ENCODE measurements at regions not wholly inside any gene's neighbourhood (a gene's known extent, or its start where the extent isn't known, plus 50 kb on each side); places are given as distances from the start of the nearest gene placed in this dataset.

- no peak for TF ChIP-seq CTCF (IDR thresholded peaks at IDR 0.05; ENCODE audit: low read depth, low read length)
- Histone ChIP-seq H3K27ac (no peak overlapping the region), H3K36me3 (no peaks in the 10 kb centered on the region), H3K27me3 (no peaks in the 10 kb centered on the region), H3K4me3 (no peak overlapping the region), H3K9me3 (ENCODE audit: low read depth) (no peaks in the 10 kb centered on the region), H3K4me1 (ENCODE audit: low read depth) (peaks cover 6% of the 10 kb centered on the region)
- DNase-seq (ENCODE audit: low read depth in 1 of 2, low spot score in 1 of 2): no peak
Measured at GRCh38 chr5:86814315-86814714, 196.6 kb downstream of the COX7C start.

- Histone ChIP-seq H3K27me3 (no peaks in the 10 kb centered on the region), H3K36me3 (no peaks in the 10 kb centered on the region), H3K4me1 (ENCODE audit: low read depth) (peaks cover 6% of the 10 kb centered on the region), H3K27ac (no peak overlapping the region), H3K9me3 (ENCODE audit: low read depth) (no peaks in the 10 kb centered on the region), H3K4me3 (no peak overlapping the region)
- no peak for TF ChIP-seq CTCF (IDR thresholded peaks at IDR 0.05; ENCODE audit: low read depth, low read length)
- no peak for DNase-seq (ENCODE audit: low read depth in 1 of 2, low spot score in 1 of 2)
Measured at GRCh38 chr5:86814907-86815306, 197.2 kb downstream of the COX7C start.

GRCh38 chr5:86824637-86825036, 206.9 kb downstream of the COX7C start:
- Histone ChIP-seq H3K27ac (no peak overlapping the region), H3K9me3 (ENCODE audit: low read depth) (no peaks in the 10 kb centered on the region), H3K4me3 (no peak overlapping the region), H3K4me1 (ENCODE audit: low read depth) (peaks cover 8% of the 10 kb centered on the region), H3K27me3 (no peaks in the 10 kb centered on the region), H3K36me3 (no peaks in the 10 kb centered on the region)
- TF ChIP-seq CTCF (IDR thresholded peaks at IDR 0.05; ENCODE audit: low read depth, low read length): no peak
- DNase-seq (ENCODE audit: low read depth in 1 of 2, low spot score in 1 of 2): peak in 1 of 2 donors; percentile 10

GRCh38 chr5:86831128-86831527, 213.4 kb downstream of the COX7C start:
- DNase-seq (ENCODE audit: low read depth in 1 of 2, low spot score in 1 of 2): no peak
- Histone ChIP-seq H3K36me3 (no peaks in the 10 kb centered on the region), H3K27ac (no peak overlapping the region), H3K4me1 (ENCODE audit: low read depth) (no peaks in the 10 kb centered on the region), H3K27me3 (no peaks in the 10 kb centered on the region), H3K9me3 (ENCODE audit: low read depth) (no peaks in the 10 kb centered on the region), H3K4me3 (no peak overlapping the region)
- no peak for TF ChIP-seq CTCF (IDR thresholded peaks at IDR 0.05; ENCODE audit: low read depth, low read length)

GRCh38 chr5:86833868-86834267, 216.1 kb downstream of the COX7C start:
- no peak for TF ChIP-seq CTCF (IDR thresholded peaks at IDR 0.05; ENCODE audit: low read depth, low read length)
- Histone ChIP-seq H3K4me1 (ENCODE audit: low read depth) (no peaks in the 10 kb centered on the region), H3K4me3 (no peak overlapping the region), H3K36me3 (no peaks in the 10 kb centered on the region), H3K9me3 (ENCODE audit: low read depth) (no peaks in the 10 kb centered on the region), H3K27me3 (no peaks in the 10 kb centered on the region), H3K27ac (no peak overlapping the region)
- DNase-seq (ENCODE audit: low read depth in 1 of 2, low spot score in 1 of 2): no peak

- Histone ChIP-seq H3K27me3 (no peaks in the 10 kb centered on the region), H3K36me3 (no peaks in the 10 kb centered on the region), H3K27ac (no peak overlapping the region), H3K4me3 (no peak overlapping the region), H3K4me1 (ENCODE audit: low read depth) (no peaks in the 10 kb centered on the region), H3K9me3 (ENCODE audit: low read depth) (no peaks in the 10 kb centered on the region)
- TF ChIP-seq CTCF (IDR thresholded peaks at IDR 0.05; ENCODE audit: low read depth, low read length): no peak
- DNase-seq (ENCODE audit: low read depth in 1 of 2, low spot score in 1 of 2): no peak
Measured at GRCh38 chr5:86837610-86838009, 219.9 kb downstream of the COX7C start.

Data from cardiac muscle cell (in vitro differentiated cells and primary cell).